T-helper 2 cell (primary cell): ENCODE measurements at regions not wholly inside any gene's neighbourhood (a gene's known extent, or its start where the extent isn't known, plus 50 kb on each side); places are given as distances from the start of the nearest gene placed in this dataset.
"Not testable (repeated sequence)": the region's sequence is repeated elsewhere in the genome, so short reads cannot be mapped to it uniquely, and the experiment has no call there.

ENCODE experiments used
- DNase-seq, 5 experiments: peaks; one replicate each; pipeline versions ENCODE4 v3.0.0 to v3.0.0-alpha.2; 2012 to 2022

DNA sequence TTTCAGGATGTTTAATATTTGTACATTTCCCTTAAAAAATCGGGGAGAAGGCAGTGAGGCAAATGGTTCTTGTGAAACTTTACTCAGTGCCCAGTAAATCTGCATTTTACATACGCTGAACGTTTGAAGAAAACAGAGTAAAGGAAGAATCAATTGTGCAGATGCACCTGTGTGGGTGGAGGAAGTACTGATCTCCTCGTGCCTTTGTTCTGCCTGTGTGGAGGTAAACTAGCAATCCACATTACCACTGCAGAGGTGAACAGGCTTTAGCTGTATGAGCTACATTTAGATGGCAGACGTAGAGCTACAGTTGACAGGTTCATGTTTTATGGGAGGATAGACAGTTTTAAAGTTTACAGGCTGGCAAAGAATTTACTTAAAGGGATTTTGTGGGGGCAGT lies 62.7 kb upstream of the VIPR2 start:
- no peak for DNase-seq

DNA sequence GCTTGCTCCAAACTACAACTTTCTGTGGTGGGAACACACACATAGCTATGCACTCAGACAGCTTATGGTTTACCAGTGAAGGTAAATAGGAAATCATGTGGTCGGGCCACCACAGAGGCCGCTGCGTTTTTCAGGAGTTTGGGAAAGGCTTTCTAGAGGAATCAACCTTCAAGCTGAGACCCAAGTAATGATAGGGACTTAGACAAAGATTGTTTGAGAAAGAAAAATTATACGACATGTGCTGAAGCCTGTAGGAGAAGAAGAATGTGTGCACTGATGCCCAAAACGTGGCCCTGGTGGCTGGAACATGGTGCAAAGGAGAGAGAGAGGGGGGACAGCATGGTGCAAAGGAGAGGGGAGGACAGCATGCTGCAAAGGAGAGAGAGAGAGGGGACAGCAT lies 61.2 kb upstream of the VIPR2 start:
- no peak for DNase-seq

GRCh38 chr7:159204664-159205063 lies 60.0 kb upstream of the VIPR2 start:
- no peak for DNase-seq

- not testable (repeated sequence) for DNase-seq
Observed at GRCh38 chr7:159203253-159203652, 58.6 kb upstream of the VIPR2 start.

DNA sequence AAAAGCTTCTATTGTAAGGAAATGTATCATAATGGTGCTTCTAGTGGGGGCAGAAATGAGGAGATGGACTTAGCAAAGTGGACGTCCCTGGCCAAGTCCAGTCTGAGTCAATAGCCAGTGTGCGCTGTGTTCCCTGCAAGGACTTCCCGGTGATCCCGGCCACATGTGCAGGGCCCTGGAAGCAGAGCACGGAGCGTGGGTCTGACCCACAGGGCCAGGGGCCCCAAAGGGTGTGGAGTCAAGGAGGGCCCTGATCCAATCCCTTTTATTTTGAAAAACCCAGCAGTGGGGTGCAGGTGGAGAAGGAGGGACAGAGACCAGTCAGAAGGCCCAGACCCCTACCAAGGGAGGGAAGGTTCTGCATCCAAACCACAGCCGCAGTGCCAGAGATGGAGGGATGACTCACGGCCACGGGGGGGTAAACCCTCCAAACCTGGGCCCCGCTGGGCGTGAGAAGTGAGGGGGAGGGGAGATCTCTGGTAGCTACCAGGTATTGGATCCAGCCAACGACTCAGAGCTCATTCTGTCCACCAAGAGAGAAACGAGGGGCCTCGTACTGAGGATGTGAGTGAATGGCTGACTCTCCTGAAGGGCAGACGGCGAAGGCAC lies 57.2 kb upstream of the VIPR2 start:
- DNase-seq: no peak

GRCh38 chr7:159200421-159200820 lies 55.8 kb upstream of the VIPR2 start:
- no peak for DNase-seq

DNA sequence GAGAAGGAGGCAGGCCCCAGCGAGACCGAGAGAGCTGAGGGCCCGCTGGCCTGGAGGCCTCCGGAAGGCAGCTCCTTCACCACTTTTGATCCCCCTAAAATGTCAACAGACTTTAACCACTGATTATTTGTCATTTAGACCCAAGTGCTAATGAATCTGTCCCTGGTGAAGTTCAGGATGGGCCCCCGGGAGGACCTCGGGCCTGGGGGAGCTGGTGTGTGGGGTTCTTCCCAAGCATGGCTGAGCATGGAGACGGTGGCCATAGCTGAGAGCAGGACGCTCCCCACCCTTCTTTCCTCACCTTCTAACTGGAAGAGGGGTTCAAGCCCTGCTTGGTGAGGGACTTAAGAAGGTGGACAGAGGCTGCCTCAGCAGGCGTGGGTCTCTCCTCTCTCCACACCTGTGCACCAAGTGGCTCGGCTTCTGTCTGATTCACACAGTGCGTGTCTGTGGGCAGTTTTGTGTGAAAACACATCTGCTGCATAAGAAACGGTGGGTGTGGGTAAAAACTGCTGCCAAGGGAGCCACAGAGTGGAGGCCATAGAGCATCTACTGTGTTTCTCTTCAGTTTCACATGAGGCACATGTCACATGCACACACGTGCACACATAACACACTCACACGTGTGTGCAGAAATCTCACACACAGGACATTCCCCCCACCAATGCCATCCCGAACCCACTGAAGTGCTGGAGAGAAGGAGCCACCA lies 53.5 kb upstream of the VIPR2 start:
- DNase-seq: peak in 1 of 5 experiments; percentile 55

DNA sequence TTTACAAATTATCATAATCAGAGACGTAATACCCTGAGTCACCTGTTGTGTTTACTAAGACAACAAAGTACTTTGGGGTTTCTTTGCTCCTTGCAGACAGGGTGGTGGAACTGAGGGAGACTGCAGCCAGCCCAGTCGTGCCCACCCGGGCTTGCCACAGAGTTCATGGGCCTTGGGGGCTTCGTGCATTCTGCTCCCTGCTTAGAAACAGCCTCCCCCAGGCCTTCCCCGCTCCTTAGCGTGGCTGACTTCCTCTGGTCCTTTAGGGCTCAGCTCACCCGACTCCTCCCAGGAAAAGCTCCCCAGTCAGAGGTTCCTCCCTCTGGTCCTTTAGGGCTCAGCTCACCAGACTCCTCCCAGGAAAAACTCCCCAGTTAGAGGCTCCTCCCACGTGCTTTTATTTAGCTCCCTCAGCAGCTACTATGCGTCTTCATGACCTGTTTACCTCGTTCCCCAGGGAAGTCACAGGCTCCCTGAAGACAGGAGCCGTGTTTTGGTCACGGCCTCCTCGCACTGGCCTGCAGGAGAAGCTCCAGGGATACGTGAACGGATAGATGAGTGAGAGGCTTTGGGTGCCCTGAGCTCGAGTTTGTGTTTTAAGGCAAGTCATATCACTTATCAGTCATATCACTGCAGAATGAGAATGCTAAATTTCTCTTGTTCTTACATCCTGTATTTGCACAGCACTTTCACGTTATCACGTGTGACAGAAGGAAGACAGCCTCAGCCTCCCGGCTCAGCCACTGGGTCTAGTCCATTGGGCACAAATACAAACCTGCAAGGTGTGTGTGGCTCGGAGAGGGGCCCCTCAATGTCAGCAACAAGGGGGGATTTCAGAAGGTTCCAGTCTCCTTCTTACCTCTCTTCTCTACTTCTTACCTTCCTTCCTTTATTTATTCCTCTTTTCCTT lies 52.7 kb upstream of the VIPR2 start:
- peak in 2 of 5 experiments; percentile 25 to 94 for DNase-seq

DNA sequence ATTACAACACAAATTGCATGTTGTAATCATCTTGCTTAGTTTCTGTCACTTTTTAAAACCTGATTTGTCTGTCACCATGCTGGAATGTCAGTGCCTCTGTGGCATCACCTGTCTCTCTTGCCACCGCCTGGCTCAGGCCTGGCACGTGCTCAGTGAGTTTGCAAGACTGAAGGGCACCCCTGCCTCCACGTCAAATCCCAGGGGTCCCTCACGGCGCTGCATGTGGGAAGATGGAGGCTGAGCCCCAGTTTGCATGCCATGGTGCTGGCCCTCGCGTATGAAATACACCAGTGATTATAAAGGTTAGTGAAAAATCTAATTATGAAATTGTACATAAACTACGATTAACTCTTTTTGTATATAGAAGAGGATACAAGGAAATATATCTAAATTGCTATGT lies 51.9 kb upstream of the VIPR2 start:
- DNase-seq: no peak

GRCh38 chr7:159195946-159196345 lies 51.3 kb upstream of the VIPR2 start:
- peak in 2 of 5 experiments; percentile 63 to 91 for DNase-seq
